GM18498 (cell line): ENCODE measurements at regions not wholly inside any gene's neighbourhood (a gene's known extent, or its start where the extent isn't known, plus 50 kb on each side); places are given as distances from the start of the nearest gene placed in this dataset.

Experiments
- ATAC-seq: cut with Tn5 transposase; IDR thresholded peaks from one replicate; pipeline ENCODE4 v1.9.1; 2021; ENCODE audit warnings: mild to moderate bottlenecking, moderate library complexity; ENCODE audit not compliant: unreplicated experiment

GRCh38 chr20:60559462-60559861, 601.2 kb downstream of the CDH26 start:
- ATAC-seq = no peak

GRCh38 chr20:60561052-60561451, 602.8 kb downstream of the CDH26 start:
- no peak for ATAC-seq

- no peak for ATAC-seq
Observed at GRCh38 chr20:60565083-60565482, 606.9 kb downstream of the CDH26 start.

- ATAC-seq = no peak
Observed at GRCh38 chr20:60565551-60565950, 607.3 kb downstream of the CDH26 start.

- no peak for ATAC-seq
Observed at GRCh38 chr20:60569116-60569515, 610.9 kb downstream of the CDH26 start.

- ATAC-seq = no peak
Observed at GRCh38 chr20:60570481-60571277, 612.5 kb downstream of the CDH26 start.

- no peak for ATAC-seq
Observed at GRCh38 chr20:60573003-60573680, 614.9 kb downstream of the CDH26 start.

GRCh38 chr20:60576236-60576635, 618.0 kb downstream of the CDH26 start:
- no peak for ATAC-seq

- no peak for ATAC-seq
Observed at GRCh38 chr20:60579941-60580515, 621.8 kb downstream of the CDH26 start.

- no peak for ATAC-seq
Observed at GRCh38 chr20:60581606-60582115, 623.4 kb downstream of the CDH26 start.

GRCh38 chr20:60583741-60584140, 625.5 kb downstream of the CDH26 start:
- ATAC-seq = no peak

- no peak for ATAC-seq
Observed at GRCh38 chr20:60584221-60584620, 626.0 kb downstream of the CDH26 start.

- no peak for ATAC-seq
Observed at GRCh38 chr20:60585651-60586050, 627.4 kb downstream of the CDH26 start.

- ATAC-seq = no peak
Observed at GRCh38 chr20:60586269-60587050, 628.2 kb downstream of the CDH26 start.

- no peak for ATAC-seq
Observed at GRCh38 chr20:60587986-60588385, 629.8 kb downstream of the CDH26 start.

GRCh38 chr20:60589623-60590022, 631.4 kb downstream of the CDH26 start:
- no peak for ATAC-seq

- ATAC-seq = no peak
Observed at GRCh38 chr20:60591172-60591799, 633.1 kb downstream of the CDH26 start.

- no peak for ATAC-seq
Observed at GRCh38 chr20:60598528-60598927, 640.3 kb downstream of the CDH26 start.

- ATAC-seq = no peak
Observed at GRCh38 chr20:60599381-60599780, 641.2 kb downstream of the CDH26 start.

- no peak for ATAC-seq
Observed at GRCh38 chr20:60600036-60600435, 641.8 kb downstream of the CDH26 start.

GRCh38 chr20:60624066-60624465, 628.0 kb upstream of the CDH4 start:
- no peak for ATAC-seq
